ENCODE measurements at regions not wholly inside any gene's neighbourhood (a gene's known extent, or its start where the extent isn't known, plus 50 kb on each side); places are given as distances from the start of the nearest gene placed in this dataset.

DNA sequence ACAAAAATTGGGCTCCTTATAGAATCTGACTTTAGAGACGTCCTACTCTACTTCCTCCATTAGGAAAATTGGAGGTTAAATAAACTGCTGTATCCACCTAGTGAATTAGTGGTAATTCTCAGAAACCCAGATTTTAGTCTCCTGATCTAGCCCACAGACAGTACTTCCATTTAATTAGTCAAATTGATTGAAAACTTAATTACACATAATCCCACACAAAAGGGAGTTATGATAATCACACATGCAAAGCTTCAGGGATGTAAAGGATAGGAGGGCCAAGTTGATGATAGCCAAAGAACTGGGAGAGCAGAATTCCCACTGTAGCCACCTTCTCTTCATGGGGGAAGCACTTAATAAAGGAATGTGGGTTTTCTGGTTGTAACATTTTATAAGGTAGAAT, 471.9 kb downstream of the TMEM182 start:
- H3K27me3 ChIP-seq (ENCODE audit: low read length) = no peaks in the 10 kb centered on the region
- no peaks in the 10 kb centered on the region for H3K4me1 ChIP-seq (ENCODE audit: insufficient read depth, low read length)
- H3K4me3 ChIP-seq (ENCODE audit: low read length) = no peak overlapping the region
- no peak overlapping the region for H3K4me2 ChIP-seq (ENCODE audit: low read length)
- no TSS peak for BruUV-seq (replicated peaks)
- CTCF ChIA-PET = no interaction called here
- no peaks in the 10 kb centered on the region for H3K9me2 ChIP-seq (replicated peaks; ENCODE audit: low read length)
- H4K20me1 ChIP-seq (ENCODE audit: low read length) = no peaks in the 10 kb centered on the region
- no peaks in the 10 kb centered on the region for H3K79me2 ChIP-seq (ENCODE audit: low read length)
- ATAC-seq = no peak
- H3K36me3 ChIP-seq (ENCODE audit: low read depth, low read length) = no peaks in the 10 kb centered on the region
- no peaks in the 10 kb centered on the region for H3K9me3 ChIP-seq (ENCODE audit: low read length)
- no peak overlapping the region for H2AFZ ChIP-seq (ENCODE audit: low read length)
- POLR2A ChIA-PET (ENCODE audit: unreplicated experiment) = no interaction called here
- intact Hi-C loops (cut with micrococcal nuclease) = no loop called here
- no peak overlapping the region for H3K27ac ChIP-seq (ENCODE audit: low read length)
- no peak for TF ChIP-seq EZH2phosphoT487 (IDR thresholded peaks at IDR 0.05; ENCODE audit: borderline replicate concordance, low read length)
- TF ChIP-seq, protein P1, sequence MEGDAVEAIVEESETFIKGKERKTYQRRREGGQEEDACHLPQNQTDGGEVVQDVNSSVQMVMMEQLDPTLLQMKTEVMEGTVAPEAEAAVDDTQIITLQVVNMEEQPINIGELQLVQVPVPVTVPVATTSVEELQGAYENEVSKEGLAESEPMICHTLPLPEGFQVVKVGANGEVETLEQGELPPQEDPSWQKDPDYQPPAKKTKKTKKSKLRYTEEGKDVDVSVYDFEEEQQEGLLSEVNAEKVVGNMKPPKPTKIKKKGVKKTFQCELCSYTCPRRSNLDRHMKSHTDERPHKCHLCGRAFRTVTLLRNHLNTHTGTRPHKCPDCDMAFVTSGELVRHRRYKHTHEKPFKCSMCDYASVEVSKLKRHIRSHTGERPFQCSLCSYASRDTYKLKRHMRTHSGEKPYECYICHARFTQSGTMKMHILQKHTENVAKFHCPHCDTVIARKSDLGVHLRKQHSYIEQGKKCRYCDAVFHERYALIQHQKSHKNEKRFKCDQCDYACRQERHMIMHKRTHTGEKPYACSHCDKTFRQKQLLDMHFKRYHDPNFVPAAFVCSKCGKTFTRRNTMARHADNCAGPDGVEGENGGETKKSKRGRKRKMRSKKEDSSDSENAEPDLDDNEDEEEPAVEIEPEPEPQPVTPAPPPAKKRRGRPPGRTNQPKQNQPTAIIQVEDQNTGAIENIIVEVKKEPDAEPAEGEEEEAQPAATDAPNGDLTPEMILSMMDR (conservative IDR thresholded peaks at IDR 0.05; ENCODE audit: low read depth, low read length) = no peak
- no peak for TF ChIP-seq EZH2 (IDR thresholded peaks at IDR 0.05; ENCODE audit: low read length, unreplicated experiment)
- H3F3A ChIP-seq (ENCODE audit: low read length, unreplicated experiment) = no peaks in the 10 kb centered on the region
- no peak for DNase-seq
- no peak overlapping the region for H3K9ac ChIP-seq (ENCODE audit: low read length)

DNA sequence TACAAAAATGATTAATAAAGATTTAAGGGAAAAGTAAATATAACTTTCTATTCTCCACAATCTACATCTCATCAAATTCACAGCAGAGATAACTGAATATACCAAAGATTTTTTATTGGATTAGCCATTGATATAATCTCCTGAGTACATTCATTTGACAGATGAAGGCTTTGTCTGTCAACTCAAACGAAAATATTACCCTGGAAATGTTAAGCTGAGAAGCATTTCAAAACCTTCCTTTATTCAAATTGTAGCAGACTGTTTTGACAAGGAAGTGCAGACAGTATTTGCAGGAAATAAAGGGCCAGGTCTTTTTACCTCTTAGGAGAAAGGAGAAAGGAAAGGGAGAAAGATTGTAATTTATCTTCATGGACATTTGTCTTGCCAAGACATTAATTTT, 473.5 kb downstream of the TMEM182 start:
- Histone ChIP-seq H3K9ac (ENCODE audit: low read length) (no peak overlapping the region), H3K36me3 (ENCODE audit: low read depth, low read length) (no peaks in the 10 kb centered on the region), H3K27ac (ENCODE audit: low read length) (no peak overlapping the region), H4K20me1 (ENCODE audit: low read length) (no peaks in the 10 kb centered on the region), H3K4me1 (ENCODE audit: insufficient read depth, low read length) (no peaks in the 10 kb centered on the region), H3K9me2 (replicated peaks; ENCODE audit: low read length) (no peaks in the 10 kb centered on the region), H3K9me3 (ENCODE audit: low read length) (no peaks in the 10 kb centered on the region), H2AFZ (ENCODE audit: low read length) (no peak overlapping the region), H3F3A (ENCODE audit: low read length, unreplicated experiment) (no peaks in the 10 kb centered on the region), H3K27me3 (ENCODE audit: low read length) (no peaks in the 10 kb centered on the region), H3K79me2 (ENCODE audit: low read length) (no peaks in the 10 kb centered on the region), H3K4me2 (ENCODE audit: low read length) (no peak overlapping the region), H3K4me3 (ENCODE audit: low read length) (no peak overlapping the region)
- intact Hi-C loops (cut with micrococcal nuclease) = no loop called here
- ChIA-PET POLR2A (ENCODE audit: unreplicated experiment) (no interaction called here), CTCF (no interaction called here)
- DNase-seq (no peak), ATAC-seq (no peak)
- no peak for TF ChIP-seq EZH2phosphoT487 (IDR thresholded peaks at IDR 0.05; ENCODE audit: borderline replicate concordance, low read length)
- TF ChIP-seq, protein P1 (conservative IDR thresholded peaks at IDR 0.05; ENCODE audit: low read depth, low read length) = no peak
- no peak for TF ChIP-seq EZH2 (IDR thresholded peaks at IDR 0.05; ENCODE audit: low read length, unreplicated experiment)
- no TSS peak for BruUV-seq (replicated peaks)

DNA sequence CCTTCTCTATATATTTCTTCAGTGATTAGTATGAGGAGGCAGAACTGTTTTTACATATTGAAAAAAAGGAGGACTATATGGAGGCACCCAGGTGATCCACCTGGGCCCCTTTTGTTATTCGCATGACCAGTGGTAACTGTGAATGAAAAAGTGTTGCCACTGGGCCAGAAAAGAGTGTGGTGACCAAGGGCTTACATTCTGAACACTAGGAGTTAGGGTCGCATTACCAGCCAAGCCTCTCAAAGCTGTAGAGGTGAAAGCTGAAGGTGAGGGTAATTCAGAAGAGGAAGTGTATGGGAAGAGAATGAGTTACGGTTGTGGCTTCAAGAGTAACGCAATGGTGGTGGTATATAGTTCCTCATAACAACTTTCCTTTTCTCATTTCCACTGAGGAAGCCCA, 487.6 kb downstream of the TMEM182 start:
- no peak overlapping the region for H3K9ac ChIP-seq (ENCODE audit: low read length)
- no peak overlapping the region for H3K4me2 ChIP-seq (ENCODE audit: low read length)
- no peaks in the 10 kb centered on the region for H3K36me3 ChIP-seq (ENCODE audit: low read depth, low read length)
- no peaks in the 10 kb centered on the region for H3K4me1 ChIP-seq (ENCODE audit: insufficient read depth, low read length)
- intact Hi-C loops (cut with micrococcal nuclease) = no loop called here
- ChIA-PET CTCF (no interaction called here), POLR2A (ENCODE audit: unreplicated experiment) (no interaction called here)
- no peaks in the 10 kb centered on the region for H3K9me3 ChIP-seq (ENCODE audit: low read length)
- H3F3A ChIP-seq (ENCODE audit: low read length, unreplicated experiment) = no peaks in the 10 kb centered on the region
- no TSS peak for BruUV-seq (replicated peaks)
- TF ChIP-seq EZH2 (IDR thresholded peaks at IDR 0.05; ENCODE audit: low read length, unreplicated experiment) (no peak), EZH2phosphoT487 (IDR thresholded peaks at IDR 0.05; ENCODE audit: borderline replicate concordance, low read length) (no peak)
- TF ChIP-seq, protein P1 (conservative IDR thresholded peaks at IDR 0.05; ENCODE audit: low read depth, low read length) = no peak
- no peaks in the 10 kb centered on the region for H3K9me2 ChIP-seq (replicated peaks; ENCODE audit: low read length)
- H3K27me3 ChIP-seq (ENCODE audit: low read length) = peaks cover 16% of the 10 kb centered on the region
- DNase-seq = no peak
- no peak overlapping the region for H3K27ac ChIP-seq (ENCODE audit: low read length)
- no peaks in the 10 kb centered on the region for H3K79me2 ChIP-seq (ENCODE audit: low read length)
- no peak overlapping the region for H3K4me3 ChIP-seq (ENCODE audit: low read length)
- H2AFZ ChIP-seq (ENCODE audit: low read length) = no peak overlapping the region
- H4K20me1 ChIP-seq (ENCODE audit: low read length) = no peaks in the 10 kb centered on the region
- no peak for ATAC-seq
